Neural crest cell (in vitro differentiated cells): ENCODE measurements at regions not wholly inside any gene's neighbourhood (a gene's known extent, or its start where the extent isn't known, plus 50 kb on each side); places are given as distances from the start of the nearest gene placed in this dataset.
A peak's percentile ranks its signal among the peaks of the same experiment; 100 is the strongest.

Experiments used
- DNase-seq: peaks from one replicate; pipeline ENCODE4 v3.0.0; 2021; ENCODE audit warnings: low read depth, mixed read lengths, low spot score
- H3K27ac Mint-ChIP-seq: one replicate; pipeline ENCODE4 v1.8.0; 2021; ENCODE audit warnings: mild to moderate bottlenecking, mixed read lengths; ENCODE audit not compliant: unreplicated experiment
- H3K27me3 Mint-ChIP-seq: 2 replicates; pipeline ENCODE4 v1.8.0; 2021; ENCODE audit warnings: low read depth, mild to moderate bottlenecking, mixed read lengths
- H3K36me3 Mint-ChIP-seq: 2 replicates; pipeline ENCODE4 v1.8.0; 2021; ENCODE audit warnings: low read depth, mild to moderate bottlenecking, mixed read lengths
- H3K4me1 Mint-ChIP-seq: 2 replicates; pipeline ENCODE4 v1.8.0; 2021; ENCODE audit warnings: mixed read lengths
- H3K4me3 Mint-ChIP-seq: one replicate; pipeline ENCODE4 v1.8.0; 2021; ENCODE audit warnings: mild to moderate bottlenecking, mixed read lengths
- H3K9me3 Mint-ChIP-seq: 2 replicates; pipeline ENCODE4 v1.8.0; 2021; ENCODE audit warnings: mixed read lengths
- TF ChIP-seq, protein P1 (sequence below): fragments of 200-600 bp; sonication (generic); conservative IDR thresholded peaks from 2 replicates; pipeline ENCODE4 v1.5.0; 2021; ENCODE audit warnings: antibody characterized with exemption, mild to moderate bottlenecking

DNA sequence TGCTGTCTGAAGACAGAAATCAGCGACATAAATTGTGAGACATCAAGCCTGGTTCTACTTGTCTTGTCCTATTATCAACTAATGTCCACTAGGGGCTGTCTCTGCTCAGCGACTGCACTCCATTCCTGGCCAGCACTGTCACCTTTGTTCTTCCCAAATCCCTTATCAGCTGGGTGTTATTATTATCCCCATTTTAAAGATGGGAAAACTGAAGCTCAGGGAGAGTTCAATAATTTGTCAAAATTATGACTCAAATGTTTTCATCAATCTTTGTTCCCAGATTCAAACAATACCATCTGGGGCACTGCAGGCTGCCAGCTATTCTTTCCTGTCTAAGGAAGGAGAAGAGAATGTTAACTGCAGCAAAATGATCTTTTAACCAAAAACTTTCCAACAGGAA, 431.6 kb upstream of the NFE2L3 start:
- DNase-seq: no peak
- TF ChIP-seq, protein P1, sequence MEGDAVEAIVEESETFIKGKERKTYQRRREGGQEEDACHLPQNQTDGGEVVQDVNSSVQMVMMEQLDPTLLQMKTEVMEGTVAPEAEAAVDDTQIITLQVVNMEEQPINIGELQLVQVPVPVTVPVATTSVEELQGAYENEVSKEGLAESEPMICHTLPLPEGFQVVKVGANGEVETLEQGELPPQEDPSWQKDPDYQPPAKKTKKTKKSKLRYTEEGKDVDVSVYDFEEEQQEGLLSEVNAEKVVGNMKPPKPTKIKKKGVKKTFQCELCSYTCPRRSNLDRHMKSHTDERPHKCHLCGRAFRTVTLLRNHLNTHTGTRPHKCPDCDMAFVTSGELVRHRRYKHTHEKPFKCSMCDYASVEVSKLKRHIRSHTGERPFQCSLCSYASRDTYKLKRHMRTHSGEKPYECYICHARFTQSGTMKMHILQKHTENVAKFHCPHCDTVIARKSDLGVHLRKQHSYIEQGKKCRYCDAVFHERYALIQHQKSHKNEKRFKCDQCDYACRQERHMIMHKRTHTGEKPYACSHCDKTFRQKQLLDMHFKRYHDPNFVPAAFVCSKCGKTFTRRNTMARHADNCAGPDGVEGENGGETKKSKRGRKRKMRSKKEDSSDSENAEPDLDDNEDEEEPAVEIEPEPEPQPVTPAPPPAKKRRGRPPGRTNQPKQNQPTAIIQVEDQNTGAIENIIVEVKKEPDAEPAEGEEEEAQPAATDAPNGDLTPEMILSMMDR: peak; percentile 63
- Mint-ChIP-seq H3K27ac (no peak overlapping the region), H3K36me3 (no peaks in the 10 kb centered on the region), H3K4me3 (peak overlapping the region; percentile 75), H3K4me1 (peaks cover 78% of the 10 kb centered on the region), H3K9me3 (no peaks in the 10 kb centered on the region), H3K27me3 (no peaks in the 10 kb centered on the region)

- no peaks in the 10 kb centered on the region for H3K27me3 Mint-ChIP-seq
These were observed 429.1 kb upstream of the NFE2L3 start for GRCh38 chr7:25722856-25723255.

DNA sequence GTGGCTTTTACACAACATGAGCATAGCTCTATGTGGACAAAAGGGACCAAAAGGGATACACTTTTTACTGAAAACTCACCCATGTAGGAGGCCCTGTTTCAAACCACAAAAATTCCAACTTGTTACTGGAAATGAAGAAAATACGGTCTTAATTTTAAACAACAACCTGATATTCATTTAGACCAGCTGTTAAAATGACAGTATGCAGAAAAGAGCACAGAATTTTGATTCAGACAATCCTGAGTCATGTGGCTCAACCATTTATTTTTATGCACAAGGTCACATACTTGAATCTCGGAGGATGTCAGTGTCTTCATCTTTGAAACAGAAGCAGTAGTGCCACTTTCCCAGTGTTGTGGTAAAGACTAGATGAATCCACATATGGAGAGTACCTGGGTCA, 426.5 kb upstream of the NFE2L3 start:
- Mint-ChIP-seq H3K4me3 (peak overlapping the region; percentile 82), H3K4me1 (peaks cover 81% of the 10 kb centered on the region), H3K27me3 (no peaks in the 10 kb centered on the region), H3K36me3 (no peaks in the 10 kb centered on the region), H3K27ac (peak overlapping the region; percentile 1), H3K9me3 (no peaks in the 10 kb centered on the region)
- DNase-seq: no peak
- TF ChIP-seq, protein P1: no peak

More at GRCh38 chr7:25722856-25723255, 429.1 kb upstream of the NFE2L3 start:
- Mint-ChIP-seq H3K4me3 (peak overlapping the region; percentile 52), H3K27ac (no peak overlapping the region), H3K4me1 (peaks cover 91% of the 10 kb centered on the region), H3K36me3 (no peaks in the 10 kb centered on the region), H3K9me3 (no peaks in the 10 kb centered on the region)
- no peak for DNase-seq
- TF ChIP-seq, protein P1: no peak

- H3K27me3 Mint-ChIP-seq: no peaks in the 10 kb centered on the region
- peak overlapping the region; percentile 96 for H3K27ac Mint-ChIP-seq
- peaks cover 73% of the 10 kb centered on the region for H3K4me1 Mint-ChIP-seq
- H3K9me3 Mint-ChIP-seq: no peaks in the 10 kb centered on the region
- H3K36me3 Mint-ChIP-seq: no peaks in the 10 kb centered on the region
- peak overlapping the region; percentile 82 for H3K4me3 Mint-ChIP-seq
- DNase-seq: peak; percentile 66
- TF ChIP-seq, protein P1: no peak
These were observed 425.7 kb upstream of the NFE2L3 start for GRCh38 chr7:25726170-25726780.

DNA sequence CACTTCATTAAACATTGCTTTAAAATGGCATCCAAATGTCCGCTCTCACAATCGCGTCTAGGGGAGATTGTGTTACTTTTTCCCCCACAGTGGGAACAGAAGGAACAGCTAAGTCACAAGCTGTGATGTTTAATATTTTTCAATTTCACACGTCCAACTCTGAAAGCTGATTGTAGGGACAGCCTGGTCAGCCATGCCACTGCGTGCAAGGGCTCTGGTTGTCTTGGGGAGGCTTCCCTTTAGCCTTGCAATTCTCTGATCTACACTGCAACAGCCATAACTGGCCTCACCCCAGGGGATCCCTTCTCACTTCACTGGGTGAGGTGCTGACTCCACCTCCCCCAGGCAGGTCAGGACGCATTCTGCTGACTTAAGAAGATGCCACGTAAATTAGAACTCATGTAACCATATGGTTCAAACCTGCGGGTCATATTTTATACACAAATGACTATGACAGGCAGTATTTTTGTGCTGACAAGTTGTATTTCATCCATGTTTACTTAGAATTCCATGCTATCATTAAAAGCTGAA, 425.2 kb upstream of the NFE2L3 start:
- DNase-seq: no peak
- no peaks in the 10 kb centered on the region for H3K36me3 Mint-ChIP-seq
- TF ChIP-seq, protein P1: no peak
- peak overlapping the region; percentile 96 for H3K27ac Mint-ChIP-seq
- H3K27me3 Mint-ChIP-seq: no peaks in the 10 kb centered on the region
- peaks cover 67% of the 10 kb centered on the region for H3K4me1 Mint-ChIP-seq
- H3K4me3 Mint-ChIP-seq: peak overlapping the region; percentile 82
- no peaks in the 10 kb centered on the region for H3K9me3 Mint-ChIP-seq
